ENCODE measurements at regions not wholly inside any gene's neighbourhood (a gene's known extent, or its start where the extent isn't known, plus 50 kb on each side); places are given as distances from the start of the nearest gene placed in this dataset.

- H3K27ac ChIP-seq (ENCODE audit: extremely low read length, insufficient read depth, low read length) = no peak overlapping the region
- no peaks in the 10 kb centered on the region for H3K4me1 ChIP-seq (ENCODE audit: insufficient read depth, low read length)
- H3K4me2 ChIP-seq (ENCODE audit: low read depth, low read length) = no peak overlapping the region
- intact Hi-C loops (cut with micrococcal nuclease; ENCODE audit: unreplicated experiment) (no loop called here), in situ Hi-C loops (cut with HindIII; ENCODE audit: extremely low pct_ligation_motif_present, low pct_unique_long_range_greater_than_20kb) (no loop called here)
- ATAC-seq = no peak
- no TSS peak for BruUV-seq (replicated peaks)
- H3K36me3 ChIP-seq (replicated peaks in 1 of 2; ENCODE audit: control insufficient read depth in 1 of 2, insufficient read depth in 2 of 2, low read length in 2 of 2) = no peaks in the 10 kb centered on the region
- 76% methylated on average over 1 of the region's 1 CpG for WGBS (ENCODE audit: low lambda C conversion rate)
- no peak for FAIRE-seq
- H4K20me1 ChIP-seq (ENCODE audit: insufficient read depth, low read length) = no peaks in the 10 kb centered on the region
- DNase-seq (ENCODE audit: low spot score) = no peak
- H3K27me3 ChIP-seq (ENCODE audit: control insufficient read depth in 1 of 2, insufficient read depth in 2 of 2, low read length in 2 of 2) = no peaks in the 10 kb centered on the region
- POLR2A ChIA-PET = no interaction called here
- H3K4me3 ChIP-seq (replicated peaks in 1 of 3; ENCODE audit: insufficient read depth in 1 of 3, low read depth in 2 of 3, low read length in 3 of 3) = no peak overlapping the region
- CTCF ChIA-PET (ENCODE audit: low intra/inter-chr PET ratio, low total read pairs) = no interaction called here
- no peak for TF ChIP-seq KLF12 (CRISPR knock-in tag; IDR thresholded peaks at IDR 0.05; ENCODE audit: borderline replicate concordance)
- TF ChIP-seq ZMYM3 (CRISPR knock-in tag; IDR thresholded peaks at IDR 0.05) = no peak
- TF ChIP-seq ZNF598 (CRISPR knock-in tag; IDR thresholded peaks at IDR 0.05; ENCODE audit: borderline replicate concordance) = no peak
- no peak for TF ChIP-seq ZNF329 (CRISPR knock-in tag; IDR thresholded peaks at IDR 0.05; ENCODE audit: low read depth)
- TF ChIP-seq MTA1 (CRISPR knock-in tag; IDR thresholded peaks at IDR 0.05; ENCODE audit: borderline replicate concordance) = no peak
- no peak for TF ChIP-seq ZNF556 (CRISPR knock-in tag; IDR thresholded peaks at IDR 0.05; ENCODE audit: borderline replicate concordance)
- no peak for TF ChIP-seq SPEN (CRISPR knock-in tag; IDR thresholded peaks at IDR 0.05; ENCODE audit: low read depth)
- TF ChIP-seq ZNF7 (CRISPR knock-in tag; IDR thresholded peaks at IDR 0.05) = no peak
- no peak overlapping the region for H3K9ac ChIP-seq (ENCODE audit: insufficient read depth, low read depth, low read length)
- H3K79me2 ChIP-seq (ENCODE audit: insufficient read depth, low read length) = no peaks in the 10 kb centered on the region
- no peaks in the 10 kb centered on the region for H3K9me3 ChIP-seq (ENCODE audit: low read length)
- no peak overlapping the region for H2AFZ ChIP-seq (ENCODE audit: low read length)
These were observed 85.7 kb downstream of the TRIM42 start for GRCh38 chr3:140763532-140763931.

- DNase-seq (ENCODE audit: low spot score) = no peak
- Histone ChIP-seq H3K9me3 (ENCODE audit: low read length) (no peaks in the 10 kb centered on the region), H3K9ac (ENCODE audit: insufficient read depth, low read depth, low read length) (no peak overlapping the region), H3K4me2 (ENCODE audit: low read depth, low read length) (no peak overlapping the region), H3K27ac (ENCODE audit: extremely low read length, insufficient read depth, low read length) (no peak overlapping the region), H3K4me3 (replicated peaks in 1 of 3; ENCODE audit: insufficient read depth in 1 of 3, low read depth in 2 of 3, low read length in 3 of 3) (no peak overlapping the region), H2AFZ (ENCODE audit: low read length) (no peak overlapping the region), H3K27me3 (ENCODE audit: control insufficient read depth in 1 of 2, insufficient read depth in 2 of 2, low read length in 2 of 2) (no peaks in the 10 kb centered on the region), H3K79me2 (ENCODE audit: insufficient read depth, low read length) (no peaks in the 10 kb centered on the region), H4K20me1 (ENCODE audit: insufficient read depth, low read length) (no peaks in the 10 kb centered on the region), H3K36me3 (replicated peaks in 1 of 2; ENCODE audit: control insufficient read depth in 1 of 2, insufficient read depth in 2 of 2, low read length in 2 of 2) (no peaks in the 10 kb centered on the region), H3K4me1 (ENCODE audit: insufficient read depth, low read length) (no peaks in the 10 kb centered on the region)
- BruUV-seq (replicated peaks) = no TSS peak
- POLR2A ChIA-PET = no interaction called here
- FAIRE-seq = no peak
- CTCF ChIA-PET (ENCODE audit: low intra/inter-chr PET ratio, low total read pairs) = no interaction called here
- WGBS (ENCODE audit: low lambda C conversion rate) = 65% methylated on average over 2 of the region's 2 CpGs
- no peak for TF ChIP-seq FOXC1 (CRISPR knock-in tag; IDR thresholded peaks at IDR 0.05; ENCODE audit: borderline replicate concordance)
- TF ChIP-seq DMAP1 (CRISPR knock-in tag; IDR thresholded peaks at IDR 0.05) = no peak
- no peak for TF ChIP-seq ZIK1 (CRISPR knock-in tag; IDR thresholded peaks at IDR 0.05; ENCODE audit: borderline replicate concordance, low read depth)
- no peak for TF ChIP-seq MAFF (IDR thresholded peaks at IDR 0.05; ENCODE audit: low read depth, low read length)
- no peak for TF ChIP-seq TRIM24 (CRISPR knock-in tag; IDR thresholded peaks at IDR 0.05)
- no peak for TF ChIP-seq ATF1 (CRISPR knock-in tag; IDR thresholded peaks at IDR 0.05)
- TF ChIP-seq MBNL3 (CRISPR knock-in tag; conservative IDR thresholded peaks at IDR 0.05) = no peak
- TF ChIP-seq SCMH1 (CRISPR knock-in tag; IDR thresholded peaks at IDR 0.05; ENCODE audit: borderline replicate concordance) = no peak
- no peak for TF ChIP-seq SSRP1 (CRISPR knock-in tag; IDR thresholded peaks at IDR 0.05)
- intact Hi-C loops (cut with micrococcal nuclease; ENCODE audit: unreplicated experiment) = no loop called here
- ATAC-seq = no peak
- in situ Hi-C loops (cut with HindIII; ENCODE audit: extremely low pct_ligation_motif_present, low pct_unique_long_range_greater_than_20kb) = no loop called here
These were observed 87.4 kb downstream of the TRIM42 start for GRCh38 chr3:140765246-140765645.
